ENCODE measurements at regions not wholly inside any gene's neighbourhood (a gene's known extent, or its start where the extent isn't known, plus 50 kb on each side); places are given as distances from the start of the nearest gene placed in this dataset.

GRCh38 chr11:39617971-39618370 lies 1841.5 kb downstream of the LRRC4C start:
- TF ChIP-seq JUND (IDR thresholded peaks at IDR 0.05) = no peak
- no peak for TF ChIP-seq CTCF (IDR thresholded peaks at IDR 0.05; ENCODE audit: low read depth, low read length, missing input control)
- no peak for TF ChIP-seq RAD21 (IDR thresholded peaks at IDR 0.05)
- no peak for TF ChIP-seq REST (IDR thresholded peaks at IDR 0.05)

Data from liver (tissue), 3 donors.